GM12878 (cell line): ENCODE measurements at regions not wholly inside any gene's neighbourhood (a gene's known extent, or its start where the extent isn't known, plus 50 kb on each side); places are given as distances from the start of the nearest gene placed in this dataset.

Experiments
- ATAC-seq: fragments of 200-7000 bp; cut with Tn5 transposase; 3 replicates; pipeline ENCODE4 v1.9.1; 2020; ENCODE audit warnings: mild to moderate bottlenecking, moderate library complexity
- BruUV-seq: library from RNA; stranded (reverse); fragments of 400-500 nt; replicated peaks from 2 replicates; lab custom pipeline; 2021; lab: Mats Ljungman, UMichigan
- CTCF ChIA-PET: fragments of 300-600 bp; sonication (Branson Sonifier 250); formaldehyde crosslinking; extraction: SDS; loops from one replicate; lab custom pipeline; 2021; ENCODE audit warnings: inconsistent platforms; lab: Yijun Ruan, JAX
- POLR2A ChIA-PET: fragments of 350-600 bp; formaldehyde crosslinking; extraction: SDS; loops from one replicate; lab custom pipeline; 2021; ENCODE audit warnings: inconsistent platforms; lab: Charles Lee
- RAD21 ChIA-PET: fragments of 300-600 bp; sonication (Branson Sonifier 250); formaldehyde crosslinking; loops from one replicate; lab custom pipeline; 2023; ENCODE audit warnings: antibody characterized with exemption; ENCODE audit not compliant: unreplicated experiment; lab: Charles Lee
- SMC1A ChIA-PET: fragments of 300-600 bp; sonication (Branson Sonifier 250); formaldehyde crosslinking; loops from one replicate; lab custom pipeline; 2023; ENCODE audit not compliant: unreplicated experiment, uncharacterized antibody; lab: Charles Lee
- DNase-seq: peaks from one replicate; pipeline ENCODE4 v3.0.0-alpha.2; 2011; ENCODE audit warnings: low read depth, low spot score
- FAIRE-seq: peaks from 3 replicates; lab custom pipeline; 2011; peaks lifted over from hg19 to GRCh38; lab: Jason Lieb, UNC
- H2AFZ ChIP-seq: 2 replicates; pipeline ENCODE4 v1.6.0; 2011; ENCODE audit warnings: low read depth, low read length, control low read depth; ENCODE audit not compliant: control insufficient read depth
- H3K27ac ChIP-seq: 2 replicates; pipeline ENCODE4 v1.5.1; 2011; ENCODE audit warnings: control low read depth; ENCODE audit not compliant: control insufficient read depth, insufficient read depth
- H3K27me3 ChIP-seq, 2 experiments: replicated peaks in 1 of 2; 2 replicates each; pipeline versions ENCODE4 v1.6.0 to v1.6.1; 2011; ENCODE audit warnings: low read length in 1 of 2; ENCODE audit not compliant: control insufficient read depth in 2 of 2, insufficient read depth in 2 of 2
- H3K36me3 ChIP-seq, 2 experiments: 2 replicates each; pipeline ENCODE4 v1.5.1; 2011; ENCODE audit warnings: low read length in 1 of 2; ENCODE audit not compliant: control insufficient read depth in 2 of 2, insufficient read depth in 2 of 2
- H3K4me1 ChIP-seq: 2 replicates; pipeline ENCODE4 v1.6.1; 2011; ENCODE audit warnings: mild to moderate bottlenecking, low read length, moderate library complexity, mixed read lengths; ENCODE audit not compliant: control insufficient read depth, insufficient read depth
- H3K4me2 ChIP-seq: 2 replicates; pipeline ENCODE4 v1.6.0; 2011; ENCODE audit warnings: control low read depth; ENCODE audit not compliant: control insufficient read depth, insufficient read depth
- H3K4me3 ChIP-seq: fragments of 200-600 bp; sonication (generic); 2 replicates; pipeline ENCODE4 v1.5.1; 2016
- H3K79me2 ChIP-seq: 2 replicates; pipeline ENCODE4 v1.6.0; 2011; ENCODE audit warnings: low read length; ENCODE audit not compliant: control insufficient read depth, insufficient read depth
- H3K9ac ChIP-seq: 2 replicates; pipeline ENCODE4 v1.8.0; 2011; ENCODE audit warnings: low read length, control low read depth, mixed read lengths; ENCODE audit not compliant: control insufficient read depth, insufficient read depth
- H3K9me3 ChIP-seq: replicated peaks from 3 replicates; pipeline ENCODE4 v1.5.1; 2011; ENCODE audit warnings: mild to moderate bottlenecking, low read length; ENCODE audit not compliant: control insufficient read depth, insufficient read depth
- H4K20me1 ChIP-seq: 2 replicates; pipeline ENCODE4 v1.6.0; 2011; ENCODE audit not compliant: control insufficient read depth, insufficient read depth
- CEBPB ChIP-seq, 2 experiments: fragments of 150-350 bp in 1 of 2; IDR thresholded peaks; 2 replicates each; pipeline ENCODE4 v1.6.1; 2012 to 2014; ENCODE audit warnings: low read depth in 2 of 2, low read length in 2 of 2, borderline replicate concordance in 1 of 2, inconsistent platforms in 1 of 2
- CHD2 ChIP-seq: IDR thresholded peaks from 2 replicates; pipeline ENCODE4 v1.6.1; 2011; ENCODE audit warnings: low read depth, low read length, improper control_type of control experiment, borderline replicate concordance
- CHD4 ChIP-seq: fragments of 200-600 bp; sonication (generic); IDR thresholded peaks from 2 replicates; pipeline ENCODE4 v1.6.1; 2016; ENCODE audit warnings: mild to moderate bottlenecking
- E4F1 ChIP-seq: fragments of 450-650 bp; IDR thresholded peaks from 2 replicates; pipeline ENCODE4 v1.6.1; 2018; ENCODE audit warnings: borderline replicate concordance, mild to moderate bottlenecking; ENCODE audit not compliant: partially characterized antibody
- EP300 ChIP-seq, 2 experiments: fragments of 150-350 bp in 1 of 2; IDR thresholded peaks; 2 replicates each; pipeline ENCODE4 v1.6.1; 2011 to 2012; ENCODE audit warnings: low read depth in 2 of 2, low read length in 2 of 2, borderline replicate concordance in 1 of 2, improper control_type of control experiment in 1 of 2, inconsistent platforms in 1 of 2; ENCODE audit not compliant: control insufficient read depth in 1 of 2
- GATAD2B ChIP-seq: fragments of 450-650 bp; conservative IDR thresholded peaks from 2 replicates; pipeline ENCODE4 v1.6.1; 2017; ENCODE audit warnings: low read depth, mild to moderate bottlenecking, moderate library complexity
- JUNB ChIP-seq: IDR thresholded peaks from 2 replicates; pipeline ENCODE4 v1.6.1; 2016; ENCODE audit warnings: antibody characterized with exemption, mild to moderate bottlenecking
- RELA ChIP-seq: fragments of 450-650 bp; IDR thresholded peaks from 2 replicates; pipeline ENCODE4 v1.8.0; 2014; ENCODE audit warnings: borderline replicate concordance; ENCODE audit not compliant: partially characterized antibody
- TAF1 ChIP-seq: IDR thresholded peaks from 2 replicates; pipeline ENCODE4 v1.6.1; 2011; ENCODE audit warnings: mild to moderate bottlenecking, low read depth, low read length, borderline replicate concordance
- ZNF207 ChIP-seq: fragments of 450-650 bp; IDR thresholded peaks from 2 replicates; pipeline ENCODE4 v1.6.1; 2014; ENCODE audit warnings: antibody characterized with exemption, mild to moderate bottlenecking, borderline replicate concordance
- ZNF217 ChIP-seq: fragments of 450-650 bp; IDR thresholded peaks from 2 replicates; pipeline ENCODE4 v1.6.1; 2017; ENCODE audit warnings: antibody characterized with exemption, mild to moderate bottlenecking
- ZNF384 ChIP-seq: IDR thresholded peaks from 2 replicates; pipeline ENCODE4 v1.6.1; 2012; ENCODE audit warnings: low read depth, mild to moderate bottlenecking, low read length, improper control_type of control experiment, borderline replicate concordance
- WGBS: methylation state at CpG from one replicate; pipeline ENCODE4 v1.1.6; 2016; ENCODE audit warnings: low lambda C conversion rate; ENCODE audit not compliant: insufficient replicate concordance, insufficient coverage; ENCODE audit errors: missing lambda C conversion rate; 5-methylcytosine and 5-hydroxymethylcytosine counted together
- in situ Hi-C: fragments of 300-500 bp; cut with MboI; formaldehyde crosslinking; loops from 9 replicates; pipeline ENCODE4 v1.14.3; 2018; ENCODE audit warnings: mixed read lengths
- intact Hi-C: fragments of 100-400 bp; cut with micrococcal nuclease; formaldehyde crosslinking; loops from one replicate; pipeline ENCODE4 v1.14.2; 2022; ENCODE audit not compliant: unreplicated experiment

DNA sequence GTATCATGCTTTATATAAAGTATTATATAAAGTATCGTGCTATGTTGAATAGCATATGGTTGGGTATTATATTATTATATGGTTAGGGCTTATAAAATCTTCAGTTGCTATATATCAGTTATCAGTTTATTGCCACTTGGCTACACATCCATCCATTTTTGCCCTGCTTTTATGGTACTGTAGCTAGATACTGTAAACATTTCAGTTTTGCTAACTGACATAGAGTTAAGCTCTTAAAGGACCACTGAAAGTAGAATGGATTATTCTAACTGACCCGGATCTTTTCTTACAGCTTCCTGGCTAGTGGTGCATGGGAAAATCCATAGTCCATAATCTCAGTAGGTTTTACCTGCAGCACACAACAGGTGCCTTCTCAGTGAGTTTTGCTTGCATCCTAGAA lies 405.3 kb upstream of the LUZP2 start (continued):
- TF ChIP-seq E4F1 (no peak), TAF1 (no peak), CHD2 (no peak), ZNF384 (no peak), RELA (no peak), CEBPB (IDR thresholded peaks at IDR 0.05; ENCODE audit: borderline replicate concordance in 1 of 2, low read depth in 2 of 2, low read length in 2 of 2) (no peak), ZNF217 (no peak), GATAD2B (no peak)
- TF ChIP-seq, all 136 proteins: peak for 0

DNA sequence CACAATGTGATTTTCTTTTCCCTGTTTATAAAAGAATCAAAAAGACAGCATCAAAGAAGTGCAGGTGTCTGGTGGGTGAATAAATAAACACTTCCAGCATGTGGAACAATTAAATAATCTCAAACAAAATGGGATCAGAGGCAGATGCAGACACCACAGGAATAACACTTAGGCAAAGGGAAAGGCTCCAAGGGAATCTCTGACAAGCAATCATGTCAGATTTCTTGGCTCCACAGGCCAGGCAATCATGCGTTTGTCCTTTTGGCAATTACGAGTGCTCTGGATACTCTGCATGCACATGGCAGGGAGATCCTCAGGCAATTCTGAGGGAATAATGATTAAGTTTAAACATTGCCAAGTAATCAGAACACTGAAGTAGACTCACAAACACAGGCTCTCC lies 403.5 kb upstream of the LUZP2 start:
- Histone ChIP-seq H3K4me3 (no peak overlapping the region), H3K27ac (no peak overlapping the region), H3K9me3 (no peaks in the 10 kb centered on the region), H4K20me1 (no peaks in the 10 kb centered on the region), H3K4me2 (no peak overlapping the region), H3K79me2 (no peaks in the 10 kb centered on the region), H3K36me3 (no peaks in the 10 kb centered on the region), H3K4me1 (no peaks in the 10 kb centered on the region), H2AFZ (no peak overlapping the region), H3K27me3 (no peaks in the 10 kb centered on the region), H3K9ac (no peak overlapping the region)
- POLR2A ChIA-PET = no interaction called here
- SMC1A ChIA-PET = no interaction called here
- WGBS = 47% methylated on average over 2 of the region's 2 CpGs
- no TSS peak for BruUV-seq
- RAD21 ChIA-PET = no interaction called here
- CTCF ChIA-PET = no interaction called here
- in situ Hi-C loops (no loop called here), intact Hi-C loops (no loop called here)
- FAIRE-seq (no peak), DNase-seq (no peak), ATAC-seq (no peak)
- no peak for TF ChIP-seq CHD4
- no peak for TF ChIP-seq JUNB
- no peak for TF ChIP-seq EP300 (IDR thresholded peaks at IDR 0.05; ENCODE audit: borderline replicate concordance in 1 of 2, control insufficient read depth in 1 of 2, low read depth in 2 of 2, low read length in 2 of 2)
- TF ChIP-seq ZNF207 = no peak
